ENCODE measurements at regions not wholly inside any gene's neighbourhood (a gene's known extent, or its start where the extent isn't known, plus 50 kb on each side); places are given as distances from the start of the nearest gene placed in this dataset.

DNA sequence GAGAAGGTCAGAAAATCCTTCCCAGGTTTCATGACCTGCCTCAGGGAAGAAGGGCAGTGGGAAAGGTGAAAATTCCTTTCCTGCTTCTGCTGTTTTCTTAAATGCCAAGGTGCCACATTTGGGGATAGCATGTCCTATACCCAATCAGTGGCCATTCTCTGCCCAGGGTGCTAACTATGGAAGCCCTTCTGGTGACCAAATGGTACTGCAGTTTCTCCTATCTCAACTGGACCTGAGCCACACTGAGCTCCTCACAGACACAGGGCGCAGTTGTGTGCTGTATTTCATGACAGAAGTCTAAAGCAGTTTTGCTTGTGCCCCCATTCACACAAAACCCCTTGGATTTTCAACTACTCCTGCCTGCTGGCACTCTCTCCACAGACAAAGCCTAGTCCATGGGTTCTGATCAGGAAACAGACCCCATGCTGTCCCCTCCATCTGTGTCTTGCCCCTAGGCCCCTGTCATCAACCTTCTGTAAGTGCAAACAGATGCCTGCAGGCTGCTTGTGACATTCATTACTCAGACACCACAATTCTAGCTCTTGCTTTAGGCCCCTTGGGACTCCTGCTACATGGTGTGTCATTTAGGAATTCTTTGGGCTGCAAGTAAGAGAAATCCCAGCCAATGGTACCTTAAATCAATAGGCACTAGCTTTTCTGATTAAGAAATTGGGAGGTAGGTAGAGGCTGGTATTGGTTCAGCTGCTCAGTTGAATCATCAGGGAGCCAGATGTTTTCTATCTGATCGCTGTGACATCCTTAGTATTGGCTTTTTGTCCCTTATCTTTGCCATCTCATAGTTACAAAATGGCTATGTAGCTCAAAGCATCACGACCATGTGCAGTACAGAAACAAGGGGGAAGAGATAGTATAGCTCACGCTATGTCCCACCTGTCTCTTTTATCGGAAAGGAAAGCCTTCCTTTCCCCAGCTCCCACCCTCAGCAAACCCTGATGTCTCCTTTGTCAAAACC lies 147.8 kb downstream of the CD83 start:
- Mint-ChIP-seq H3K27ac (no peak overlapping the region), H3K27me3 (no peaks in the 10 kb centered on the region), H3K4me3 (no peak overlapping the region), H3K9me3 (peaks cover 5 to 25% (median 9%) of the 10 kb centered on the region in 9 donors), H3K36me3 (peaks cover 0 to 11% (median 5%) of the 10 kb centered on the region in 3 donors), H3K4me1 (peaks cover 6 to 29% (median 15%) of the 10 kb centered on the region in 4 donors)
- DNase-seq = no peak
- no peak for ATAC-seq
- POLR2A ChIA-PET = no interaction called here

DNA sequence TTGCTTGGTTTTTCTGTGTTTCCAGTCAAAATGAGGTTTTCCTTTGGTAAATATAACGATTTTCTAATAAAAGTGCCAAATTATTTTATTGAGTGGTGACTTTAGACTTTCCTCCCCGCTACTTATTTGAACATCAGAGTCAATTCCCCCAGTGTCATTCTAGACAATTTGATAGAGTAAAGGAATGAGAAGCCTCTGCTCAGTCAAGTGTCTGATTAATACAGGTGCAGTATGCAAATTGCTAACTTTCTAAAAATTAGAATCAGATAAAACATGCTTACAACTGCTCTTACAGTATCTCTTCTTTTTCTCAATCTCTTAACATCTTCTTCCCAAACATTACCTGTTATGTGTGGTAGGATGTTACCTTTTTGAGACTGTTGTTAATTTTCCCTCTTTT lies 148.7 kb downstream of the CD83 start:
- H3K27ac Mint-ChIP-seq = no peak overlapping the region
- H3K4me1 Mint-ChIP-seq = peaks cover 11 to 37% (median 24%) of the 10 kb centered on the region in 4 donors
- H3K9me3 Mint-ChIP-seq = peaks cover 2 to 24% (median 9%) of the 10 kb centered on the region in 9 donors
- H3K4me3 Mint-ChIP-seq = no peak overlapping the region
- no peaks in the 10 kb centered on the region for H3K27me3 Mint-ChIP-seq
- POLR2A ChIA-PET = no interaction called here
- no peak for DNase-seq
- no peak for ATAC-seq
- peaks cover 0 to 7% (median 3%) of the 10 kb centered on the region in 3 donors for H3K36me3 Mint-ChIP-seq

DNA sequence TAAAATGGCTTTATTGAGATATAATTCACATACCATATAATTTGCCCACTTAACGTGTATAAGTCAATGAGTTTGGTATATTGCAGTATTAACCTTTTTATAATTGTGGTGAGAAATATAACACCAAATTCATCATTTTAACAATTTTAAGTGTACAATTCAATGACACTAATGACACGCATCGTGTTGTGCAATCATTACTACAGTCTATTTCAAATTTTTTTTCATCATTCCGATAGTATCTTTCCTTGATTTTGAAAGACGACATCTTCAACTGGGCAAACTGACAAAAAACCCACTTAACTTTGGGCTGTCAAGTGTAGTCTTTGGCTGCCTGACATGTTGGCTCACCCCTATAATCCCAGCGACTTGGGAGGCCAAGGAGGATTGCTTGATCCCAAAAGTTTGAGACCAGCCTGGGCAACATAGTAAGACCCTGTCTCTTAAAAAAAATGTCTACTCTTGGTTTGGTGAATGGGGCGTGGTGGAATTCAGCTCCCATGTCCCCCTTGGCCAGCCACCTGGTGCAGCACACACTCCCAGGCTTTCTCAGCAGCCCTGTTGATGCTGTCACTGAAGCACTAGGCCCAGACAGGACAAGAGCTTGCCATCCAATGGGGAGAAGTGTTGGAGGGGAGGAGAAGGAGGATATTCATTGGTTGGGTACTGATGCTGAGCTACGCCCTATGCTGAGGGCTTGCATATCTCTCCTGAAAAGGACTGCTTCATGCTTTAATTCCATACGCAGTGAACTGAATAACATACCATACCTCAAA lies 150.5 kb downstream of the CD83 start:
- H3K9me3 Mint-ChIP-seq = peaks cover 0 to 28% (median 9%) of the 10 kb centered on the region in 9 donors
- POLR2A ChIA-PET = interaction anchor here (1.0 to 1.1 kb wide), 2 partner anchors 9 to 10 kb away, joined by 3 to 4 read pairs; no protein-coding TSS in a partner anchor

DNA sequence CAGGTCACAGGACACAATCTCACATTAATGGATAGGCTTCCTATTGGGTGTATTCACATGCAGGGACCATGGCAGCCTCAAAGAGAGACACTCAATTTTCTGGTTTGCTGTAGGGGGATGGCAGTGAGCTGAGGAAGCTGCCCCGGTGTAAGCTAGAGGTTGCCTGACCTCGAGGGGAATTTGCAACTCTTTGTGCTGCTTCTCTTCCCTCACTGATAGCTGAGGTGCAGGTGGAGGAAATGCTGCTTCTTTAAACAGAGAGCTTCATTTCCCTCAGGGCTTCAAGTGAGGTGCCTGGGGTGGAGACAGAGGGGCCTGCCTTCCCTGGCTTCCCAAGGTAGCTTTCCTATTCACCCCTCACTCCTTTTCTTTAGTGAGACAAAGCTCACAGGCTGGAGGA lies 151.9 kb downstream of the CD83 start:
- Mint-ChIP-seq H3K27ac (peak overlapping the region in 3 of 10 donors; percentile 26 to 67 (median 48)), H3K27me3 (no peaks in the 10 kb centered on the region), H3K9me3 (peaks cover 0 to 15% (median 1%) of the 10 kb centered on the region in 9 donors), H3K36me3 (no peaks in the 10 kb centered on the region), H3K4me3 (peak overlapping the region in 1 of 10 donors; percentile 9), H3K4me1 (peaks cover 16 to 57% (median 32%) of the 10 kb centered on the region in 4 donors)
- POLR2A ChIA-PET = interaction anchor here (0.7 to 1.1 kb wide), 4 partner anchors 9 to 855 kb away, joined by 3 read pairs; no protein-coding TSS in a partner anchor
- DNase-seq = no peak
- ATAC-seq = peak in 1 of 2 donors; percentile 29

More for the DNA sequence above, 150.5 kb downstream of the CD83 start:
- no peak overlapping the region for H3K4me3 Mint-ChIP-seq
- H3K36me3 Mint-ChIP-seq = peaks cover 0 to 7% (median 3%) of the 10 kb centered on the region in 3 donors
- H3K27me3 Mint-ChIP-seq = no peaks in the 10 kb centered on the region
- ATAC-seq = no peak
- no peak for DNase-seq
- H3K4me1 Mint-ChIP-seq = peaks cover 11 to 46% (median 29%) of the 10 kb centered on the region in 4 donors
- H3K27ac Mint-ChIP-seq = no peak overlapping the region

DNA sequence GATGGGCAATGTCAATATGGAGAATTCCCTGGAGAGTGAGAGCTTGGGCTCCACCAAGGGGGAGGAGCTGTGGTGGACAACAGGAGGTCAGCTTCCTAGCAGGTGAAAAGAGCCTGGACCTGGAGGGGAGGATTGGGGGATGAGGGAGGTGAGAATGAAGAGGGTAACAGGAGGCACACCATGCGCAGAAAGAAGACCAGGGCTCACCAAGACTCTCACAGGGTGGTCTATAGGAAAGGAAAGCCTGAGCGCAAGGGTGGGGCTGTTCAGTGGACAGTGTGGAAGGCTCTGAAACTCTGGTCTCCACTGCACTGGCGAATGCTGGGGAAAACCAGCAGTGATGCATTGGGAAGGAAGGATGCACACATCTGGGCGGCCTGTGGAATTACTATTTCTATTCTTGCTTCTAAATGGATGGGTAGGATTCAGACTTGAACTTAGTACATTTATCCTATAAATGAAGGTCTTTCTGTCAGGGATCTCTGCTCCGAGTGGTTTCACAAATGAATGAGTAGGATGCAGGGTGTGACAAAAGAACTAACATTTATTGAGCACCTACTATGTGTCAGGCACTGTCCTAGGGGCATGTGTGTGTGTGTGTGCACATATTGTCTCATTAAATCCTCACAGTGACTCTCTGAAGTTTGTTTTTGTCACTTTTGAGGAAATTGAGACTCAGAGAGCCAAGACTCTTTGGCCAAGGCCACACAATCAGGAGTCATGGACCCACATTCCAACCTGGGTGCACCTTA lies 152.7 kb downstream of the CD83 start:
- ATAC-seq (no peak), DNase-seq (no peak)
- Mint-ChIP-seq H3K27me3 (no peaks in the 10 kb centered on the region), H3K4me1 (peaks cover 21 to 64% (median 41%) of the 10 kb centered on the region in 4 donors), H3K27ac (peak overlapping the region in 6 of 10 donors; percentile 26 to 70 (median 58)), H3K9me3 (peaks cover 0 to 7% (median 0%) of the 10 kb centered on the region in 9 donors), H3K36me3 (no peaks in the 10 kb centered on the region), H3K4me3 (peak overlapping the region in 2 of 10 donors; percentile 28 to 41)
- POLR2A ChIA-PET = interaction anchor here (0.6 kb wide), 3 partner anchors 113 to 871 kb away, joined by 3 to 4 read pairs (median 3); no protein-coding TSS in a partner anchor

DNA sequence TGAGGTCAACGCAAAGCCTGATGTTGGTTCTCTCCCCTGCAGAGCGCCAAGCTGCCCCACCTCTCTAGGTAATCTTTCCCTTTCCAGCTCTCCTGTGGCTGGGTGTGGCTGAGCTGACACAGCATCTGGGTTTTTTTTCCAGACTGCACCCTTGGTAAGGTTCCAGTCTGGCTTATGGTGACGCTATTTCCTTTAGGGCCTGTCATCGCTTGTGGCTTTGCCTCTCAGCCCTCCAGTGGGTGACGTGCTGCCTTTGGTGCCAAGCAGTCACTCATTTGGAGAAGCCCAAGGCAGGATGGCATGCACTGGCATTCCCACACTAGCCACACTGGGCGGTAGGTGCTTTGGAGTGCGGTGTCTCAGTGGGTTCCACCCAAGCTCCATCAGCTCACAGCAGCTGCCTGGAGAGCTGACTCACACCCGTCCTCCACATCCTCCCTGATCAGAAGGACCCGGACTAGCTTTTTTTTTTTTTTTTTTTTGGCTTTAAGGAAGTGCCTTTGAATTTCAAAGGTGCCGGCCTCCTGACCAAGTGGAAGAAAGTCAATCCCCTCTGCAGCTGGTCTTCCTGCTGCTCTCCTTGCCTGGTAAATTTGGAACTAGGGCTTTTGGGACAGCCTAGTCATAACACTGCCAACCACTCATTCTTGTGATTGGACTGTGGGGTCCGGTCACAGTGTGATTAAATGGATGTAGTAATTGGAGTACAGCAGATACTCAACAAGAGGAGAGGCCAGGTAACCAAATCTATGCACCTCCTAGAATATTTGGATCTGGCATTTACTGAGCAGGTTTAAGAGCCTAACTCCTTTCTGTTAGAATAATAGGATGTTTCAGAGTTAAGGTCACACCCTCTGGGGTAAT lies 153.6 kb downstream of the CD83 start:
- ATAC-seq (peak; percentile 76 to 82), DNase-seq (peak in 8 of 10 donors; percentile 10 to 75 (median 26))
- POLR2A ChIA-PET = interaction anchor here (0.6 kb wide), 3 partner anchors 112 to 870 kb away, joined by 3 to 4 read pairs (median 3); no protein-coding TSS in a partner anchor
- Mint-ChIP-seq H3K4me1 (peaks cover 29 to 71% (median 50%) of the 10 kb centered on the region in 4 donors), H3K4me3 (peak overlapping the region in 7 of 10 donors; percentile 20 to 71 (median 54)), H3K9me3 (peaks cover 0 to 6% (median 0%) of the 10 kb centered on the region in 9 donors), H3K27ac (peak overlapping the region in 6 of 10 donors; percentile 8 to 67 (median 62)), H3K36me3 (no peaks in the 10 kb centered on the region), H3K27me3 (no peaks in the 10 kb centered on the region)

DNA sequence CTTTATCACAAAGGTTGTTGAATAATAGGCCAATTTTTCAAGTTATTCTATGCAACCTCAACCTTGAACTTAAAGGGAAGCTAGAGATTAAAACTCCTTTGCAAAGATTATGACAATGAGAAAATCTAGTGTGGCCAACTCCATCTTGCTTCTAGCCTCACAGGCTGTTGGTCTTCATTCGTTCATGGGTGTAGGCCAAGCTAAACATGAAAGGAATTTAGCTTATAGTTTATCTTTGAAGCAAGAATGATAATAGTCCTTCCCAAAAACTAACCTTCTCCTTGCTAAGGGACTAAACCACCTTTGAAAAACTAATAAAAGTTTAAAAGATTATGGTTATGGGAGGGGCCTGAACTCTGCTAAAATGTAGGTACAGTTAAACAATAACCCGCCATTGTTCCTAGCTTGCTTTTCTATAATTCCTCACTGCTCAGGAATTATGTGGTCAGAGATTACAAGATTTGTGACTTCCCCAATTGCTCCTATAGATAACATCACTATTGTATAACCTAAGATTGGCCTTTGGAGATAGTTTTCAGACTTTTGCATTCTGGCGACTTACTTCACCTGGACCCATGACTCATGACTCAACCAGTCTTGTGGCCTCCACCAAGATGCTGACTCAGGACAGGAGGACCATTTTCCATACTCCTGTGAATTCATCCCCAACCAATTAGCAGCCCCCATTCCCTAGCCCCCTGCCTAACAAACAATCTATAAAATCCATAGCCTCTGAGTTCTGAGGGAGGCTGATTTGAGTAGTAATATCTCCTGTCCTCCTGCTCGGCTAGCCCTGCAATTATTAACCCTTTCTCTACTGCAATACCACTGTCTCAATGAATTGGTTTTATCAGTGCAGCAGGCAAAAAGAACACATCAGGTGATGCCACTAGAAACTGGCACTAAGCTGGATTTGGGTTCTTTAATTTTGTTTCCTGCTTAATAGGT lies 154.5 kb downstream of the CD83 start:
- H3K9me3 Mint-ChIP-seq = peaks cover 0 to 6% (median 0%) of the 10 kb centered on the region in 9 donors
- peaks cover 36 to 71% (median 59%) of the 10 kb centered on the region in 4 donors for H3K4me1 Mint-ChIP-seq
- peak overlapping the region in 1 of 10 donors; percentile 60 for H3K4me3 Mint-ChIP-seq
- DNase-seq (no peak), ATAC-seq (no peak)
- no peaks in the 10 kb centered on the region for H3K36me3 Mint-ChIP-seq
- no peaks in the 10 kb centered on the region for H3K27me3 Mint-ChIP-seq
- H3K27ac Mint-ChIP-seq = peak overlapping the region in 2 of 10 donors; percentile 8 to 79
- POLR2A ChIA-PET = no interaction called here

DNA sequence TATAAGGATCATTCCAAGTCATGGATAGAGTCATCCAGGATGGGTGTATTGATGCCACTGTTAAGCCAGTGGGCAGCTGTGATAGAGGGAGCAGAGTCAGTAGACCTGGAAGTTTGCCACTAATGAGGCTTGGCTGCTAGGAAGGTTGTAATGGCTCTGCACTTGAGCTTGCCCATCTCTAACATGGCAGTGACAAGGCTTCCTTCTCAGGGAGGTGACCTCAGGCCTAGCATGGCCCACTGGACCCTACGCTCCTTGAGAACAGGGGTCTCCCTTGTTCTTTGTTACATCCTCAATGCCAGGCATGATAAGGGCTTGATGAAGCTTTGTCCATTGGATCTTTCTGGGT lies 155.1 kb downstream of the CD83 start:
- DNase-seq (no peak), ATAC-seq (no peak)
- H3K9me3 Mint-ChIP-seq = peaks cover 0 to 6% (median 0%) of the 10 kb centered on the region in 9 donors
- no peaks in the 10 kb centered on the region for H3K27me3 Mint-ChIP-seq
- H3K27ac Mint-ChIP-seq = peak overlapping the region in 1 of 10 donors; percentile 46
- H3K36me3 Mint-ChIP-seq = no peaks in the 10 kb centered on the region
- no peak overlapping the region for H3K4me3 Mint-ChIP-seq
- peaks cover 41 to 77% (median 65%) of the 10 kb centered on the region in 4 donors for H3K4me1 Mint-ChIP-seq
- POLR2A ChIA-PET = no interaction called here

DNA sequence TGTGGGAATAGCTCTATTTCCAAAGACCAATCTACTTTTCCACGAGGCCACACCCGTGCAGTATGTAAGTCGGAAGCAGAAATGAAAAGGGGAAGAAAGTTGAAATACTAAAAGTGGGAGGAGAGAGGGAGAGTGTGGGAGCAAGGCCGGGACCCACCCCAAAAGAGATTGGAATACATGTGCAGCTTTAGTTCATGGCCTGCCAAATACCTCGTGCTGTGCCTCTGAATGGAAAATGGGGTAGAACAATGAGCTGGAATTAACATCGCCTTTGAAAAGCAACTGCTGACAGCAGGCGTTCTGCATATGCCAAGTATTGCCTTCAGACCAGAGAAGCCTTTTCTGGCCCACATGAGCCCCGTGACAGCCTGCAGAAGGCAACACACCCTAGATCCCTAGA lies 155.6 kb downstream of the CD83 start:
- ATAC-seq = no peak
- POLR2A ChIA-PET = no interaction called here
- H3K36me3 Mint-ChIP-seq = no peaks in the 10 kb centered on the region
- DNase-seq = no peak
- H3K9me3 Mint-ChIP-seq = peaks cover 0 to 6% (median 0%) of the 10 kb centered on the region in 9 donors
- no peaks in the 10 kb centered on the region for H3K27me3 Mint-ChIP-seq
- H3K27ac Mint-ChIP-seq = peak overlapping the region in 2 of 10 donors; percentile 46 to 93
- peaks cover 44 to 82% (median 70%) of the 10 kb centered on the region in 4 donors for H3K4me1 Mint-ChIP-seq
- H3K4me3 Mint-ChIP-seq = no peak overlapping the region

DNA sequence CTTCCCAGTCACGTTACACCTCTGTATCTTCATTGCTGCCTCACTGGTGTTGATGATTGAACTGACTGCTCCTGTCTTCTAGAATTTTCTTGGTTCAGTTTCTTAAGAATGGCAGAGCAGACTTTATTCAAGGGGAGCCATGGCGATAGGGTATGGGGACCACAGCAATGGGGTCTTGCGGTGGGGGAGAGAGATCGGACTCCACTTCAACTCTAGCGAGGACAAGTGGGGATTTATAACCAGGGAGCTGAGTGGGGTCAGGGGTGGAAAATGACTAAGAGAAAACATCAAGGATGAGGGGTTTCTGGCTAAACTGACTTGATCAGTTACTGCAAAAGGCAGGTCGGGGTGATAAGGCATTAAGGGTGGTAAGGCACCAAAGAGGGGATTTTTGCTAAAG lies 156.4 kb downstream of the CD83 start:
- DNase-seq = no peak
- peaks cover 0 to 6% (median 0%) of the 10 kb centered on the region in 9 donors for H3K9me3 Mint-ChIP-seq
- H3K27me3 Mint-ChIP-seq = no peaks in the 10 kb centered on the region
- H3K36me3 Mint-ChIP-seq = no peaks in the 10 kb centered on the region
- POLR2A ChIA-PET = no interaction called here
- ATAC-seq = no peak
- no peak overlapping the region for H3K4me3 Mint-ChIP-seq
- H3K27ac Mint-ChIP-seq = peak overlapping the region in 5 of 10 donors; percentile 6 to 93 (median 51)
- peaks cover 44 to 86% (median 74%) of the 10 kb centered on the region in 4 donors for H3K4me1 Mint-ChIP-seq

Data from naive thymus-derived CD8-positive, alpha-beta T cell (primary cell).